Keratinocyte (primary cell): ENCODE measurements at regions not wholly inside any gene's neighbourhood (a gene's known extent, or its start where the extent isn't known, plus 50 kb on each side); places are given as distances from the start of the nearest gene placed in this dataset.

ENCODE experiments used
- DNase-seq: peaks from one replicate; pipeline ENCODE4 v3.0.0-alpha.2; 2011; ENCODE audit warnings: low read depth, missing footprints, low spot score
- FAIRE-seq: peaks from 2 replicates; lab custom pipeline; 2011; peaks lifted over from hg19 to GRCh38; lab: Jason Lieb, UNC
- H2AFZ ChIP-seq: 2 replicates; pipeline ENCODE4 v1.6.0; 2012; ENCODE audit warnings: low read length, control low read depth, inconsistent platforms; ENCODE audit not compliant: control insufficient read depth
- H3K27ac ChIP-seq: 2 replicates; pipeline ENCODE4 v1.5.1; 2011; ENCODE audit warnings: low read length; ENCODE audit not compliant: control insufficient read depth, insufficient read depth
- H3K27me3 ChIP-seq: 3 replicates; pipeline ENCODE4 v1.6.0; 2011; ENCODE audit warnings: low read length; ENCODE audit not compliant: control insufficient read depth, insufficient read depth; ENCODE audit errors: extremely low read depth
- H3K36me3 ChIP-seq, 2 experiments: 2 replicates in 1 of 2; 3 replicates in 1 of 2; pipeline ENCODE4 v1.5.1; 2011; ENCODE audit warnings: low read length in 2 of 2, mild to moderate bottlenecking in 1 of 2; ENCODE audit not compliant: control insufficient read depth in 2 of 2, insufficient read depth in 2 of 2; ENCODE audit errors: extremely low read depth in 1 of 2
- H3K4me1 ChIP-seq: 3 replicates; pipeline ENCODE4 v1.5.1; 2011; ENCODE audit warnings: low read length; ENCODE audit not compliant: control insufficient read depth, insufficient read depth; ENCODE audit errors: extremely low read depth
- H3K4me2 ChIP-seq: 3 replicates; pipeline ENCODE4 v1.6.0; 2011; ENCODE audit warnings: low read depth, low read length; ENCODE audit not compliant: control insufficient read depth, insufficient read depth; ENCODE audit errors: extremely low read depth
- H3K4me3 ChIP-seq, 3 experiments: fragments of 200-600 bp in 1 of 3; sonication (generic) in 1 of 3; 2 replicates in 2 of 3; 3 replicates in 1 of 3; pipeline ENCODE4 v1.5.1; 2011 to 2016; ENCODE audit warnings: low read length in 3 of 3, mild to moderate bottlenecking in 3 of 3, control low read depth in 2 of 3, inconsistent platforms in 1 of 3, low read depth in 1 of 3, mixed read lengths in 1 of 3, mixed run types in 1 of 3, moderate library complexity in 1 of 3; ENCODE audit not compliant: control insufficient read depth in 2 of 3, insufficient read depth in 2 of 3; ENCODE audit errors: extremely low read depth in 1 of 3
- H3K79me2 ChIP-seq: 2 replicates; pipeline ENCODE4 v1.6.0; 2012; ENCODE audit warnings: low read length; ENCODE audit not compliant: control insufficient read depth, insufficient read depth
- H3K9ac ChIP-seq: 3 replicates; pipeline ENCODE4 v1.6.0; 2011; ENCODE audit warnings: low read length; ENCODE audit not compliant: control insufficient read depth, insufficient read depth; ENCODE audit errors: extremely low read depth
- H3K9me1 ChIP-seq: 3 replicates; pipeline ENCODE4 v1.6.0; 2011; ENCODE audit warnings: low read length; ENCODE audit not compliant: control insufficient read depth, insufficient read depth; ENCODE audit errors: extremely low read depth
- H3K9me3 ChIP-seq: 2 replicates; pipeline ENCODE4 v1.5.1; 2012; ENCODE audit warnings: low read depth, low read length; ENCODE audit not compliant: control insufficient read depth
- H4K20me1 ChIP-seq: 3 replicates; pipeline ENCODE4 v1.6.0; 2011; ENCODE audit warnings: low read length; ENCODE audit not compliant: control insufficient read depth, insufficient read depth; ENCODE audit errors: extremely low read depth
- CTCF ChIP-seq, 3 experiments: IDR thresholded peaks in 1 of 3; conservative IDR thresholded peaks in 1 of 3; optimal IDR thresholded peaks in 1 of 3; 2 replicates in 2 of 3; 3 replicates in 1 of 3; pipeline versions ENCODE3 to v1.5.1; 2011; ENCODE audit warnings: low read length in 3 of 3, mild to moderate bottlenecking in 3 of 3, moderate library complexity in 2 of 3, control low read depth in 1 of 3, inconsistent platforms in 1 of 3; ENCODE audit not compliant: insufficient read depth in 2 of 3; ENCODE audit errors: extremely low read depth in 1 of 3
- EZH2 ChIP-seq: IDR thresholded peaks from one replicate; pipeline ENCODE4 v1.6.1; 2012; ENCODE audit warnings: inconsistent platforms, mild to moderate bottlenecking, low read length, moderate library complexity
- dilution Hi-C: fragments of 300-500 bp; cut with MboI; formaldehyde crosslinking; loops from one replicate; pipeline ENCODE4 v1.7.0; 2020; ENCODE audit warnings: low sequenced_read_pairs; ENCODE audit not compliant: extremely low pct_ligation_motif_present

GRCh38 chrX:63285375-63285774, 65.8 kb downstream of the SPIN4 start:
- Histone ChIP-seq H3K27me3 (no peaks in the 10 kb centered on the region), H3K9ac (no peak overlapping the region), H3K4me1 (no peaks in the 10 kb centered on the region), H4K20me1 (no peaks in the 10 kb centered on the region), H3K9me1 (no peaks in the 10 kb centered on the region), H3K4me2 (no peak overlapping the region), H2AFZ (no peak overlapping the region), H3K79me2 (no peaks in the 10 kb centered on the region), H3K9me3 (no peaks in the 10 kb centered on the region), H3K4me3 (no peak overlapping the region), H3K36me3 (no peaks in the 10 kb centered on the region), H3K27ac (no peak overlapping the region)
- FAIRE-seq (no peak), DNase-seq (no peak)
- TF ChIP-seq EZH2 (no peak), CTCF (optimal IDR thresholded peaks at IDR 0.05 in 1 of 3, IDR thresholded peaks at IDR 0.05 in 1 of 3, conservative IDR thresholded peaks at IDR 0.05 in 1 of 3; ENCODE audit: extremely low read depth in 1 of 3, insufficient read depth in 2 of 3, low read length in 3 of 3) (no peak)
- dilution Hi-C loops = no loop called here

GRCh38 chrX:63284659-63285058, 66.5 kb downstream of the SPIN4 start:
- H3K4me1 ChIP-seq = no peaks in the 10 kb centered on the region

More at GRCh38 chrX:63284659-63285058, 66.5 kb downstream of the SPIN4 start:
- H3K27ac ChIP-seq = no peak overlapping the region
- no peaks in the 10 kb centered on the region for H3K79me2 ChIP-seq
- no peaks in the 10 kb centered on the region for H4K20me1 ChIP-seq
- no peaks in the 10 kb centered on the region for H3K9me1 ChIP-seq
- no peak for TF ChIP-seq CTCF (optimal IDR thresholded peaks at IDR 0.05 in 1 of 3, IDR thresholded peaks at IDR 0.05 in 1 of 3, conservative IDR thresholded peaks at IDR 0.05 in 1 of 3; ENCODE audit: extremely low read depth in 1 of 3, insufficient read depth in 2 of 3, low read length in 3 of 3)
- TF ChIP-seq EZH2 = no peak
- DNase-seq (no peak), FAIRE-seq (no peak)
- no peaks in the 10 kb centered on the region for H3K27me3 ChIP-seq
- no peaks in the 10 kb centered on the region for H3K9me3 ChIP-seq
- no peak overlapping the region for H3K4me2 ChIP-seq
- no peak overlapping the region for H3K9ac ChIP-seq
- no peaks in the 10 kb centered on the region for H3K36me3 ChIP-seq
- dilution Hi-C loops = no loop called here
- H3K4me3 ChIP-seq = no peak overlapping the region
- H2AFZ ChIP-seq = no peak overlapping the region
